COLO829 (cell line): ENCODE measurements at regions not wholly inside any gene's neighbourhood (a gene's known extent, or its start where the extent isn't known, plus 50 kb on each side); places are given as distances from the start of the nearest gene placed in this dataset.

ENCODE experiments used
- DNase-seq: peaks from one replicate; pipeline ENCODE4 v3.0.0; 2012; ENCODE audit warnings: low spot score

DNA sequence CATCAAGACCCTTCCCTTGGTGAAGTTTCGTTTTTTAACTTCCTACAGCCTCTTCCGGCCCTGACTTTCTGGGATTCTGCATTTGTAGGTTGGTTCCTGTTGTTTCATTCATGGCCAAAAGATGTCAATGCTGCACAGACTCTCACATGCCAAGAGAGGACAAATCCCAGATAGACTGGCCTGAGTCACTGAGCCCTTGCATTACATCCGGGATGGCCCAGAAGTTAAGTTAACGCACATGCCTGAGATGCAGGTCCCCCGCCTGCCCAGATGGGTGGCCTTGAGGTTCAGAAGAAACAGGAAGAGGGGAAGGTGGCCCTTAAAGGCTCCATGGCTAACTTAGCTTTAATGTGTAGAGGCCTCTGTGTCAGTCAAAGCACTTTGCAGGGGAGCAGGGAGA, 51.6 kb upstream of the SRGAP3 start:
- DNase-seq, result no peak

GRCh38 chr3:9301798-9302197, 52.4 kb upstream of the SRGAP3 start:
- no peak for DNase-seq

GRCh38 chr3:9302425-9303181, 53.2 kb upstream of the SRGAP3 start:
- DNase-seq, result peak; percentile 54

DNA sequence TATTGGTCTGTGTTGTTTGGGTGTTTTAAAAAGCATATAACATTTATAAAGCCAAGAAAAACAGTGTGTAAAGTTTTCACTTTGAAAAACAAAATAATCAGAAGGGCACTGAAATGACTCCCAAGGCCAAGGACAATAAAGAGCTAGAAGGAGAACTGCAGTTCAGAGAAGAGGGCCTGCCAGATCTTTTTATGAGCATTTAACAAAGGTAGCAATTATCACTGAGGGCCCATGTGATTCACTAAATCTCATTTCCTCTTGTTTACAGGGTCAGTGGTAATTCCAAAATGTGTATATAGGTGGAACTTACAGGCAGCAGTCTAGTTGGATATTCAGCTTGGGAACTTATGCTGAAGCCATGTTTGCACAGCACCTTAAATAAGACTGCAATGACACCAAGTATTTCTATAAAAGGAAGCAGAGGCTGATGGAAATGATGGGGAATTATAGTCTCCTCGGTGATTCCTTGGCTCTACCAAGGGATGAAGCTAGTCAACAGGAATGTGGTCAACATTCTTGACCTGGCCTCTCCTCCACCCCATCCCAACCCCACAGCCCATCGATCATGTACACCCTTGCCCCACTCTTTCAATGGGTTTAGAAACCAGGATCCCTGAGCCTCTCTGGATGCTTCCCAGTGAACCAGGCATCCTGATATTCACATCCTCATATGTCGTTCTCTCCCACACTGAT, 54.4 kb upstream of the THUMPD3 start:
- no peak for DNase-seq

- no peak for DNase-seq
These were observed 52.8 kb upstream of the THUMPD3 start for GRCh38 chr3:9310043-9310442.

- no peak for DNase-seq
These were observed 51.6 kb upstream of the THUMPD3 start for GRCh38 chr3:9311228-9311627.
